SJCRH30 (cell line): ENCODE measurements at regions not wholly inside any gene's neighbourhood (a gene's known extent, or its start where the extent isn't known, plus 50 kb on each side); places are given as distances from the start of the nearest gene placed in this dataset.

Source experiments
- DNase-seq, 2 experiments: peaks; one replicate each; pipeline ENCODE4 v3.0.0-alpha.2; 2015 to 2020
- H3K27ac ChIP-seq: fragments of 250-450 bp; sonication (Bioruptor Pico); 2 replicates; pipeline ENCODE4 v1.5.1; 2020; ENCODE audit warnings: mild to moderate bottlenecking, moderate library complexity
- H3K27me3 ChIP-seq: fragments of 250-450 bp; sonication (Bioruptor Pico); 2 replicates; pipeline ENCODE4 v1.5.1; 2020; ENCODE audit warnings: mild to moderate bottlenecking, moderate library complexity
- H3K36me3 ChIP-seq: fragments of 250-450 bp; sonication (Bioruptor Pico); 2 replicates; pipeline ENCODE4 v1.5.1; 2020; ENCODE audit warnings: mild to moderate bottlenecking, moderate library complexity
- H3K4me1 ChIP-seq: fragments of 250-450 bp; sonication (Bioruptor Pico); 2 replicates; pipeline ENCODE4 v1.5.1; 2020; ENCODE audit warnings: mild to moderate bottlenecking, moderate library complexity
- H3K4me3 ChIP-seq: fragments of 250-450 bp; sonication (Bioruptor Pico); 2 replicates; pipeline ENCODE4 v1.5.1; 2020; ENCODE audit warnings: mild to moderate bottlenecking, moderate library complexity
- H3K9me3 ChIP-seq: fragments of 250-450 bp; sonication (Bioruptor Pico); replicated peaks from 2 replicates; pipeline ENCODE4 v1.5.1; 2020; ENCODE audit warnings: mild to moderate bottlenecking, moderate library complexity

DNA sequence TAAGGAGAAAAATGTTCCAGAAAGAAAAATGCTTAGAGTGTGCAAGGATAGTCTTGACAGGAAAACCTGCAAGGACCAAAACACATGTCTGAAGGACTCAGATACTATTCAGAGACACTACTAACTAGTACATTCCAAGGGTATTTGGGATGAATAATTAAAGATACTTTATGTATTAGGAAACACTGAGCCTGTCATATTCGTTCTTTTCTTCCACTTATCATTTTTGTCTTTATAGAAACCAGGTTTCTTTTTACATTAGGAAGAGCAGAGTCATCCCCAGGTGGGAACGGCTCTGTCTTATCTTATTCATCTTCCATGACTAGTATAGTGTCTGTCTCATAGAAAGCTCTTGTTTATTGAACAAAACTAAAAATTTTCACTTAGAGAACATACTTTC, 296.2 kb upstream of the ESRRG start:
- Histone ChIP-seq H3K27ac (no peak overlapping the region), H3K4me1 (no peaks in the 10 kb centered on the region), H3K36me3 (no peaks in the 10 kb centered on the region), H3K9me3 (no peaks in the 10 kb centered on the region), H3K27me3 (no peaks in the 10 kb centered on the region), H3K4me3 (no peak overlapping the region)
- DNase-seq = no peak

DNA sequence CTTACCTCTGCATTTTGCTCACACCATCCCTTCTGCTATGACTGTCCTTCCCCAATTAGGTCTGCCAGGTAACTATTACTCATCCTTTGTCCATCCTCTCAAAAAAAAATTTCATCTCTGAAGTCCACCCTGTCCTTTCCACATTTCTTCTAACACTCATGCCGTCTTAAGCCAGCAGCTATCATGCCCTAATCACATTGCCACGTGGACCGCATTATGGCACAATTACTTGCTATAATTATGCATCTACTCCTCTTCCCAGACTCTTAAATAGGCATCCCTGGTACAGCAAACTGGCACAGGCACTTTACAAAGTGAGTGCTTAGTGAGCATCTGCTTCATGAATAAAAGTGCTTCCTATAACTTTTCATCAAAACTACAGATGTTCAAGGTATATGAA, 295.4 kb upstream of the ESRRG start:
- Histone ChIP-seq H3K27ac (no peak overlapping the region), H3K4me3 (no peak overlapping the region), H3K4me1 (no peaks in the 10 kb centered on the region), H3K9me3 (no peaks in the 10 kb centered on the region), H3K36me3 (no peaks in the 10 kb centered on the region), H3K27me3 (no peaks in the 10 kb centered on the region)
- no peak for DNase-seq

DNA sequence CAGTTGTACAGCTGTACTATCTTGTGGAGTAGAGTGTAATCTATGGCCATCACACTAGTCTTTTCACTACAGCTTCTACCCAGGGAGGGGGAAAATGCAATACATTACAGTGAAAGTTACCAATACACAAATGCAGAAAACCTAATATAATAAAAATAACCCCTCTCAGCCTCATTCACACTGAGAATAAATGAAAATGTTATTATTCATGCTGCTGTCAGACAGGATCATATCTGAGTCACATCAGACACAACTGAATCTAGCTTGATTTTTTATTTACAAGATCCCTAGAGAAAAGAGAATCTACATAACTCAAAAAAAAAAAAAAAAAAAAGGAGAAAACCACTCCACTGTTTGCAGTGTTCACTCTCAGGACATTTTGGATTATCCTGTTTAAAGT, 293.9 kb upstream of the ESRRG start:
- H3K27me3 ChIP-seq = no peaks in the 10 kb centered on the region
- H3K4me3 ChIP-seq = no peak overlapping the region
- H3K36me3 ChIP-seq = no peaks in the 10 kb centered on the region
- H3K4me1 ChIP-seq = no peaks in the 10 kb centered on the region
- H3K27ac ChIP-seq = no peak overlapping the region
- H3K9me3 ChIP-seq = no peaks in the 10 kb centered on the region
- no peak for DNase-seq

DNA sequence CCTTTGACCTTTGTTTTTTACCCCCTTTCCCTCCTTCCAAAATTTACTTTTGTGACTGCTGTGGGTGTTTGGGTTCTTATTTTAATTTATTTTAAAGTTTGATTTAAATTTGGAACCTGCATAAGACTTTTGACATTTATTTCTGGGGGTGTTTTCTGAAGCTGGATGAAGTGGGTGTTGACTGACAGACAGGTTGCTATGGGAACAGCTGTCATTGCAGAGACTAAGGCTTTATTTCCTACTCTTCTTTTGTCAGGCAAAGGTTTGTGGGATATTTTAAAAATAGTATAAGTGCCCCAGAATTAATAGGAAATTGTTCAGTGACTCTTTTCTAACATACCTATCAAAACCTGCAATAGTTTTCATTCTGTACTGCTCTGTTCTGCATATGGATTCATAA, 290.8 kb upstream of the ESRRG start:
- Histone ChIP-seq H3K9me3 (no peaks in the 10 kb centered on the region), H3K4me3 (no peak overlapping the region), H3K27me3 (no peaks in the 10 kb centered on the region), H3K36me3 (no peaks in the 10 kb centered on the region), H3K4me1 (no peaks in the 10 kb centered on the region), H3K27ac (no peak overlapping the region)
- no peak for DNase-seq

DNA sequence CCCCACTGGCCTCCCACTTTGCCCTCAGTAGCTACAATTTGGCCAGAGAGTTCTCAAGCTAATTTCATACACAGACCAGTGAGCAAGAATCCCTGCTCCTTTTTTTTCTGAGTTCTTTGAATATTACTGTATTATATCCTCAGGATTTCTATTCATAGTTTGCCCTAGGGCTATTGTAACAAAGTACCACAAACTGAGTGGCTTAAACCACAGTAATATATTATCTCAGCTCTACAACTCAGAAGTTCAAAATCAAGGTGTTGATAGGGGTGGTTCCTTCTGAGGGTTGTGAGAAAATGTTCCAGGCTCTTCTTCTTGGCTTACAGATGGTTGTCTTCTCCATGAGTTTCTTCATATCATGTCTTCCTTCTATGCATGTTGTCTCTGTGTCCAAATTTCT, 289.4 kb upstream of the ESRRG start:
- H3K36me3 ChIP-seq = no peaks in the 10 kb centered on the region
- no peaks in the 10 kb centered on the region for H3K9me3 ChIP-seq
- no peaks in the 10 kb centered on the region for H3K27me3 ChIP-seq
- H3K4me1 ChIP-seq = no peaks in the 10 kb centered on the region
- H3K4me3 ChIP-seq = no peak overlapping the region
- DNase-seq = no peak
- H3K27ac ChIP-seq = no peak overlapping the region

DNA sequence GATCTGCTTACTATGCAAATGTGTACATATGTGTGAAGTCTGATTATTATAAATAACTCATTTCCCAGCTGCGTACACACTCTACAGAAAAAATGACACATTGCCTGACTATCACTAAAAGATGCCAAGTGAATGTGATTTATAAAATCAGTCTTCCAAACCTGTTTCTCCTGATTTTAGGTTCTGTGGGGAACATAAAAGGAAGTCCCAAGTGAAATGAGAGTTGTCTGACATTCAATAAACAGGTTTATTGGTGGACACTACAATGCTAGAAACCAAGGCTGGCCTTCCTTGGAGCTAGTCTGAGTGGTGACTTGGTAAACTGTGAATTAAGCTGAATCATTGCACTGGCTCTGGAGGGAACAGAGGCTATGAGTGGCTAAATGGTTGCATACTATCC, 287.9 kb upstream of the ESRRG start:
- no peak overlapping the region for H3K27ac ChIP-seq
- H3K27me3 ChIP-seq = no peaks in the 10 kb centered on the region
- no peaks in the 10 kb centered on the region for H3K36me3 ChIP-seq
- H3K4me1 ChIP-seq = no peaks in the 10 kb centered on the region
- no peaks in the 10 kb centered on the region for H3K9me3 ChIP-seq
- no peak overlapping the region for H3K4me3 ChIP-seq
- no peak for DNase-seq

DNA sequence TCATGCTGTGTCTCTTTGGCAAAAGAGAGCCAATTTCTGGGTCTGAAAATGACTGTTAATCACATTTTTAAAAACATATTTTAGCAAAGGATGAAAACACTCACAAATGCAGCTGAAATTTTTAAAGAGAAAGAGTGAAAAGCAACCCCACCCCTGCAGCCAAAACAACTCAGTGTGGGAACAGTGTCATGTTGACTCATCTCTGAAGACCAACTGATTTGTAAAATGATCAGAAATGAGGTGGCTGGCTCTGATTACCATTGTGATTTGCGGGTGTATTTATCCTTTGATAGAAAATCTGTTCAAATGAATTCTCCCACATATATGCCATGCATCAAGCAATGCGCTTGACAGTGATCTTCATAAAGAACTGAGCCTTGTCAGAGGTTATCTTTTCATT, 287.0 kb upstream of the ESRRG start:
- no peaks in the 10 kb centered on the region for H3K27me3 ChIP-seq
- H3K27ac ChIP-seq = no peak overlapping the region
- H3K4me1 ChIP-seq = no peaks in the 10 kb centered on the region
- no peaks in the 10 kb centered on the region for H3K36me3 ChIP-seq
- DNase-seq = no peak
- H3K4me3 ChIP-seq = no peak overlapping the region
- H3K9me3 ChIP-seq = no peaks in the 10 kb centered on the region

DNA sequence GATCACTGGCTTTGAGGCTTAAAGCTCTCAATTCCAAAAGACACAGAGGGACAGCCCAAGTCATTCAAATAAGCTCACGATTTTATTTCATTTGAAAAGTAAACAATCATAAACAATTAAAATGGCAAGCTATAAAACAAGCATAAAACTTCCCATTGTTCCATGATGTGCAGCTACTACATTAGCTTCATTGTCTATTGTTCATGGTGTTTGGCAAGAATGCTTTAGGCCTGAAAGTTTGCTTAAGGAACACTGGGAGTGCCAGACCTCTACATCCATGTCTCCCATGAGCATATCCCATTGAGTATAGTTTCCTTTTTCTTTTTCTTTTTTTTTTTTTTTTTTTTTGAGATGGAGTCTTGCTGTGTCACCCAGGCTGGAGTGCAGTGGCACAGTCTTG, 286.1 kb upstream of the ESRRG start:
- no peaks in the 10 kb centered on the region for H3K9me3 ChIP-seq

DNA sequence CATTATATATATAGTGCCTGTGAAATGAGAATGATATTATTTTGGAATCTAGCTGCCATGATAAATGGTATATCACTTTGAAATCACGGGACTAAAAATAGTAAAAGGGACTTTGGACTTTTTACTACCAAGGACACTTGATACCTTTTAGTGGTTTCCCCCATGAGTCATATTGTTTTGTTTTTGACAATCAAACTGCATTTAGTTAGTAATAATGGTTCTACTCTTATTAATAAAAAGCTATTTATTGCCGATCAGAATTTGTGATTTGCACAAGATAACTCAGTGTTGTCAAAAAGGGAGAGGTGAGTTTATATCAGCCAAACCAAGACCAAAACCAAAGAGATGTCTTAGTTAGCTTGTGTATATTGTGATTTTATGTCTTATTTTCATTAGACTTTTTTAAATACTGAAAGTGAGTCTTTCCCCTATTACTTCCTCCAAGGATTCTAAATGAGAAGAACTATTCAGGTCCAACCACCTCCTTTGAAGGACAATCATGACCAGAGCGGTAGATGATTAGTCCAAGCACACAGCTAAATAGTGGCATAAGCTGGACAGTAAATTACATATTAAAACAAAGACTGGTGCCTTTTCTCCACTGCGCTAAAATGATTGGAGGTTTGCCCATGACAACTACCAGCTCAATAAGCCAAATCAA, 281.7 kb upstream of the ESRRG start:
- no peak overlapping the region for H3K27ac ChIP-seq
- H3K4me3 ChIP-seq = no peak overlapping the region
- no peaks in the 10 kb centered on the region for H3K9me3 ChIP-seq
- DNase-seq = no peak
- no peaks in the 10 kb centered on the region for H3K36me3 ChIP-seq
- no peaks in the 10 kb centered on the region for H3K27me3 ChIP-seq
- no peaks in the 10 kb centered on the region for H3K4me1 ChIP-seq

More for the DNA sequence above, 286.1 kb upstream of the ESRRG start:
- Histone ChIP-seq H3K27me3 (no peaks in the 10 kb centered on the region), H3K4me3 (no peak overlapping the region), H3K4me1 (no peaks in the 10 kb centered on the region), H3K27ac (no peak overlapping the region), H3K36me3 (no peaks in the 10 kb centered on the region)
- no peak for DNase-seq

DNA sequence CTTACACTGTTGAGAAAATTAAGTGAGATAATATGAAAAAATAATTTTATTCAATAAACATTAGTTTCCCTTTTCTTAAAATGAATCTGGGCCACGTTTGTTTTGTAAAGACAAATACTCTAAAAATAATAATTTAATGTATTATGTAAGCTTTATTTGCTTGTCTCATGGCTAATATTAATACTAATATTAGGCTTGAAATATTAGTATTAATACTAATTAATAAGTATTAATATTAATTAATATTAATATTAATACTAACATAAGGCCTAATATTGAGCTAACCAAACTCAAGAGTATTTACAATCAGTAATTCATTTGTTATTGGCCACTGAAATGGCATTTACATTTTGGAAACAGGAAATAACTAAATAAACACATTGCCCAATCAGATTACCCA, 280.1 kb upstream of the ESRRG start:
- no peaks in the 10 kb centered on the region for H3K9me3 ChIP-seq
- H3K4me3 ChIP-seq = no peak overlapping the region
- no peaks in the 10 kb centered on the region for H3K36me3 ChIP-seq
- no peak overlapping the region for H3K27ac ChIP-seq
- no peaks in the 10 kb centered on the region for H3K27me3 ChIP-seq
- DNase-seq = no peak
- H3K4me1 ChIP-seq = no peaks in the 10 kb centered on the region

DNA sequence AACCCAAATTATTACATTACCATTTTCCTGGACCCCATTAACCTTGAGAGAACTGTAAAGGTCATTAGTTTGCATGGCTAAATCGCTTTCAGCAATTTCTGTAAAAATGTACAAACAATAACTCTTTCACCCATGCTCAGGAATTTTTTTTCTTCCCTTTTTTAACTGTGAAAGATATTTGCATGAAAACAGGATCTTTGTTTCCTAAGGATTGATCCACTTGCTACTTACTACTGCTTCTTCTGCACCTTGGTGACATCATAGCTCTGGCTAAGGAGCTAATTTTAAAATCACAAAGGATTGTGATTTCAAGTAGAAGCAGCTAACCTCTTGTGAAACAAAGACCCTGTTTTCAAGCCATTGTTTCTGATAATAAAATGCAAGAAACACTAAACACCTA, 274.6 kb upstream of the ESRRG start:
- H3K27me3 ChIP-seq = no peaks in the 10 kb centered on the region
- H3K4me3 ChIP-seq = no peak overlapping the region
- H3K4me1 ChIP-seq = no peaks in the 10 kb centered on the region
- H3K36me3 ChIP-seq = no peaks in the 10 kb centered on the region
- H3K9me3 ChIP-seq = no peaks in the 10 kb centered on the region
- no peak for DNase-seq
- no peak overlapping the region for H3K27ac ChIP-seq

DNA sequence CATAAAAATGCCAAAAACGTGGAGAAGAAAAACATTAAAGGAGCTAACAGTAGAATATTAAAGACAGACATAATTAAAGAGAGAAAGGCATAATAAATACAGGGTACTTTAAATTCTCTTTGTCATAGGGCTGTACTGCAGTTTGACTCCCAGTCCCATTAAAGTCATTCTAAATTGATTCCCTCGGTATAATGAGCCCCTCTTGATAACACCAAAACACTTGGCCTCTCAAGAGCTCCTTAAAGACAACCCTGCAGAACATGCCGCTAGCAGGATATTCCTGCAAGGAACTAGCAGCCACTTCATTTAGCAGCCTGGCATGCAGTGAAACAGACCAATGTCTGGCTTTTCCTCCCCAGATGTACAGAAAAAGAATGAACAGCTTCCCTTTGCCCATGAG, 273.8 kb upstream of the ESRRG start:
- H3K9me3 ChIP-seq = no peaks in the 10 kb centered on the region
- H3K27ac ChIP-seq = no peak overlapping the region
- DNase-seq = no peak
- H3K4me3 ChIP-seq = no peak overlapping the region
- H3K36me3 ChIP-seq = no peaks in the 10 kb centered on the region
- no peaks in the 10 kb centered on the region for H3K27me3 ChIP-seq
- H3K4me1 ChIP-seq = no peaks in the 10 kb centered on the region

DNA sequence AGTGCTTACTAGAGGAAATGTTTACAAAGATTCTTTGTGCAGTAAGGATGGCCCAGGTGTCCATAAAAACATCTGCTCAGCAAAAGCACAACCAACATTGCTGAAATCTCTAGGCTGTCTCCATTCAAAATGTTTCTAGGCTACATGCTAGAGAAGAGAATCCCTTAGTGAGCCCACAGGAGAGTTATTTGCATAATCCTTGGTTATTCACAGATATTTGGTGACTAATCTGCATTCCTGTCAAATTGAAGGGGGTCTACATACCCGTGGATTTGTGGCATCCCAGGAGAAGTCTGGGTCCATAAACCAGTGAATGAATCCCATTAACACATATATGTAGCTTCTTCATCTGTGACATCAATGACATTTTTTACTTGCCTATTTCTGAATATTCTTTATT, 261.3 kb upstream of the ESRRG start:
- H3K27me3 ChIP-seq = no peaks in the 10 kb centered on the region
- no peaks in the 10 kb centered on the region for H3K4me1 ChIP-seq

DNA sequence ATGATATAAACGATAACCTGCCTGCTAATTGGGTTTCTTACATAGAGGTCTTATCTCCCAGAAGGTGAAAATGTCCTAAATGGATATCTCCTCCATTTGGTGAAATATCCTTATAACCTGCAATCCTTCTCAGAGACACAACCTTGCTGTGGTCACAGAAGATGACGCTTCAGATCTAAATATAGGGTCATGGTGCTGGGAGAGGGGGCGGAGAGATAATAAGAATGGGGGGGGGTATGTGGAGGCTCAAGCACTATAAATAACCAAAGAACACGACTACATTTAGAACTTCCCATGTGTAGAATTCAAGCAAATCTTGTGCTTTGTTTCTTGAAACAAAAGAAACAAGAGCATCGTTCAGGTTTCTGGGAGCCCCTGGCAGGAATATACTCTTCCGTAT, 260.6 kb upstream of the ESRRG start:
- no peak for DNase-seq
- Histone ChIP-seq H3K4me1 (no peaks in the 10 kb centered on the region), H3K9me3 (no peaks in the 10 kb centered on the region), H3K27me3 (no peaks in the 10 kb centered on the region), H3K27ac (no peak overlapping the region), H3K36me3 (no peaks in the 10 kb centered on the region), H3K4me3 (no peak overlapping the region)

More for the DNA sequence above, 261.3 kb upstream of the ESRRG start:
- Histone ChIP-seq H3K4me3 (no peak overlapping the region), H3K27ac (no peak overlapping the region), H3K9me3 (no peaks in the 10 kb centered on the region), H3K36me3 (no peaks in the 10 kb centered on the region)
- DNase-seq = no peak

DNA sequence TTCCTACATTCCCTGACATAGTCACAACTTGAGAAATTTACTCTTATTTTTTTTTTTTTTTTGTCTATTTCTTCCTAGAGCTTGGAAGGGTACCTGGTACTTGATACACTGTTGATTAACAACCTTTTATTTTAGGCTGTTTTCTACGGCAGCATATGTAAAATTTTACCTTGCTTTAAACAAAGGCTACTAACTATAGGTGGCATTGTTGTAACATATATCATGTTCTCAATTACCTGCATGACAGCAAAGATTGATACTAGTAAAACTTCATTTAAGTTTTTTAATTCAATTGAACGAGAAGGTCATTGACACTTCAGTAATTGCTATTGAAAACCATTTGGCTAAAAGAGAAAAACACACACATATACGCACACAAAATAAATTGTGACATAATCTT, 238.3 kb upstream of the ESRRG start:
- Histone ChIP-seq H3K27ac (no peak overlapping the region), H3K4me3 (no peak overlapping the region), H3K9me3 (no peaks in the 10 kb centered on the region), H3K27me3 (no peaks in the 10 kb centered on the region), H3K36me3 (no peaks in the 10 kb centered on the region), H3K4me1 (no peaks in the 10 kb centered on the region)
- DNase-seq = no peak

DNA sequence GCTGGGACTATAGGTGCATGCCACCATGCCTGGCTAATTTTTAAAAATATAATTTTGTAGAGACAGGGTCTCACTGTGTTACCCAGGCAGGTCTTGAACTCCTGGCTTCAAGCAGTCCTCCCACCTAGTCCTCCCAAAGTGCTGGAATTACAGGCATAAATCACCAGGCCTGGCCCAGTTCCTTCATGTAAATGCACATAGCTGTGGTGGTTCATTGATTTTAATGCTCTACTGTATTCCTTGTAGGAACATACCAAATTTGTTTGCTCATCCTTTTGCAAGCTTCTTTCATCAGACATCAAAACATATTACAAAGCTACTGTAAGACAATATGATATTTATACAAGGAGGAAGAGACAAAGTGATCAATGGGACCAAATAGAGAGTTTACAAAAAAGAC, 237.5 kb upstream of the ESRRG start:
- DNase-seq = no peak
- H3K27me3 ChIP-seq = no peaks in the 10 kb centered on the region
- no peak overlapping the region for H3K27ac ChIP-seq
- no peak overlapping the region for H3K4me3 ChIP-seq
- H3K9me3 ChIP-seq = no peaks in the 10 kb centered on the region
- H3K4me1 ChIP-seq = no peaks in the 10 kb centered on the region
- no peaks in the 10 kb centered on the region for H3K36me3 ChIP-seq
